IMR-90 (cell line): ENCODE measurements at regions not wholly inside any gene's neighbourhood (a gene's known extent, or its start where the extent isn't known, plus 50 kb on each side); places are given as distances from the start of the nearest gene placed in this dataset.

Experiments used
- ATAC-seq: fragments of 200-7000 bp; cut with Tn5 transposase; 2 replicates; pipeline ENCODE4 v1.9.1; 2020; ENCODE audit warnings: low read depth, mild to moderate bottlenecking, moderate library complexity
- BruUV-seq: library from RNA; stranded (reverse); fragments of 400-500 nt; replicated peaks from 2 replicates; lab custom pipeline; 2021; lab: Mats Ljungman, UMichigan
- CTCF ChIA-PET: fragments of 300-600 bp; formaldehyde crosslinking; extraction: SDS; loops from one replicate; lab custom pipeline; 2021; ENCODE audit warnings: antibody characterized with exemption; lab: Yijun Ruan, JAX
- POLR2A ChIA-PET: fragments of 300-600 bp; sonication (Branson Sonifier 250); formaldehyde crosslinking; loops from one replicate; lab custom pipeline; 2022; ENCODE audit warnings: antibody characterized with exemption; ENCODE audit not compliant: unreplicated experiment; lab: Charles Lee
- DNase-seq: peaks from one replicate; pipeline ENCODE4 v3.0.0; 2013
- H2AFZ ChIP-seq: replicated peaks from 2 replicates; pipeline ENCODE3; 2013; ENCODE audit warnings: low read length, mild to moderate bottlenecking; ENCODE audit not compliant: poor library complexity
- H2AK5ac ChIP-seq: 2 replicates; pipeline ENCODE4 v1.6.1; 2013; ENCODE audit warnings: low read depth, low read length, inconsistent platforms
- H2AK9ac ChIP-seq: replicated peaks from 2 replicates; pipeline ENCODE3; 2013; ENCODE audit warnings: mild to moderate bottlenecking, low read depth, low read length, moderate library complexity; ENCODE audit not compliant: poor library complexity
- H2BK120ac ChIP-seq: 2 replicates; pipeline ENCODE4 v1.6.1; 2013; ENCODE audit warnings: low read depth, low read length, inconsistent platforms
- H2BK15ac ChIP-seq: 3 replicates; pipeline ENCODE4 v1.6.1; 2013; ENCODE audit warnings: low read depth, low read length, inconsistent platforms
- H2BK20ac ChIP-seq: 2 replicates; pipeline ENCODE4 v1.6.1; 2013; ENCODE audit warnings: low read depth, mild to moderate bottlenecking, inconsistent platforms, low read length, moderate library complexity
- H2BK5ac ChIP-seq: 2 replicates; pipeline ENCODE4 v1.6.1; 2013; ENCODE audit warnings: mild to moderate bottlenecking, low read depth, low read length, inconsistent platforms; ENCODE audit not compliant: poor library complexity, severe bottlenecking
- H3K14ac ChIP-seq: replicated peaks from 2 replicates; pipeline ENCODE4 v1.6.1; 2013; ENCODE audit warnings: low read depth, low read length, inconsistent platforms
- H3K18ac ChIP-seq: 2 replicates; pipeline ENCODE4 v1.6.1; 2013; ENCODE audit warnings: low read depth, low read length, control low read depth
- H3K23ac ChIP-seq: 2 replicates; pipeline ENCODE4 v1.6.1; 2013; ENCODE audit warnings: low read depth, low read length, inconsistent platforms
- H3K27ac ChIP-seq: 2 replicates; pipeline ENCODE4 v1.5.1; 2013; ENCODE audit warnings: mild to moderate bottlenecking, control low read depth, low read length; ENCODE audit not compliant: insufficient read depth
- H3K27me3 ChIP-seq: 2 replicates; pipeline ENCODE4 v1.6.1; 2013; ENCODE audit warnings: low read length; ENCODE audit not compliant: control insufficient read depth, insufficient read depth
- H3K36me3 ChIP-seq: 2 replicates; pipeline ENCODE4 v1.6.1; 2013; ENCODE audit warnings: low read length, mixed read lengths; ENCODE audit not compliant: control insufficient read depth, insufficient read depth
- H3K4ac ChIP-seq: 2 replicates; pipeline ENCODE4 v1.6.1; 2013; ENCODE audit warnings: low read depth, low read length, inconsistent platforms
- H3K4me1 ChIP-seq: 2 replicates; pipeline ENCODE4 v1.6.1; 2013; ENCODE audit warnings: low read length, mixed read lengths; ENCODE audit not compliant: control insufficient read depth, insufficient read depth
- H3K4me2 ChIP-seq: 2 replicates; pipeline ENCODE4 v1.6.1; 2013; ENCODE audit warnings: low read depth, mild to moderate bottlenecking, control low read depth, low read length, moderate library complexity
- H3K4me3 ChIP-seq: 2 replicates; pipeline ENCODE4 v1.5.1; 2013; ENCODE audit warnings: low read depth, mild to moderate bottlenecking, control low read depth, low read length, moderate library complexity; ENCODE audit not compliant: insufficient read depth
- H3K56ac ChIP-seq: 2 replicates; pipeline ENCODE4 v1.6.1; 2013; ENCODE audit warnings: low read length, inconsistent platforms; ENCODE audit not compliant: insufficient read depth; ENCODE audit errors: extremely low read depth
- H3K79me1 ChIP-seq, 2 experiments: 2 replicates each; pipeline ENCODE4 v1.6.1; 2013; ENCODE audit warnings: low read length in 2 of 2, inconsistent platforms in 1 of 2, low read depth in 1 of 2
- H3K9ac ChIP-seq: 2 replicates; pipeline ENCODE4 v1.6.1; 2013; ENCODE audit warnings: low read depth, low read length, control low read depth
- H3K9me1 ChIP-seq: 2 replicates; pipeline ENCODE4 v1.6.1; 2013; ENCODE audit warnings: low read length, inconsistent platforms; ENCODE audit not compliant: insufficient read depth
- H3K9me3 ChIP-seq: 2 replicates; pipeline ENCODE4 v1.6.1; 2013; ENCODE audit warnings: low read length; ENCODE audit not compliant: control insufficient read depth, insufficient read depth
- H4K20me1 ChIP-seq: 2 replicates; pipeline ENCODE4 v1.6.1; 2013; ENCODE audit warnings: low read length, inconsistent platforms; ENCODE audit not compliant: insufficient read depth
- H4K5ac ChIP-seq: 2 replicates; pipeline ENCODE4 v1.6.1; 2013; ENCODE audit warnings: mild to moderate bottlenecking, low read depth, low read length, control low read depth
- H4K8ac ChIP-seq, 2 experiments: 2 replicates each; pipeline ENCODE4 v1.6.1; 2013; ENCODE audit warnings: low read depth in 2 of 2, low read length in 2 of 2, control low read depth in 1 of 2, inconsistent platforms in 1 of 2
- H4K91ac ChIP-seq: 2 replicates; pipeline ENCODE4 v1.6.1; 2013; ENCODE audit warnings: low read depth, low read length, inconsistent platforms; ENCODE audit not compliant: insufficient read depth
- BHLHE40 ChIP-seq: fragments of 150-350 bp; IDR thresholded peaks from 2 replicates; pipeline ENCODE4 v1.6.1; 2016; ENCODE audit warnings: mild to moderate bottlenecking, low read depth, low read length
- CEBPB ChIP-seq: IDR thresholded peaks from 2 replicates; pipeline ENCODE4 v1.6.1; 2012; ENCODE audit warnings: low read depth, low read length, improper control_type of control experiment
- CHD1 ChIP-seq: IDR thresholded peaks from 2 replicates; pipeline ENCODE4 v1.6.1; 2012; ENCODE audit warnings: low read depth, low read length, improper control_type of control experiment
- CTCF ChIP-seq: conservative IDR thresholded peaks from 2 replicates; pipeline ENCODE4 v1.5.1; 2012; ENCODE audit warnings: mild to moderate bottlenecking, low read depth, low read length, improper control_type of control experiment
- ELK1 ChIP-seq: fragments of 150-350 bp; IDR thresholded peaks from 2 replicates; pipeline ENCODE4 v1.6.1; 2016; ENCODE audit warnings: low read depth, mild to moderate bottlenecking, low read length, moderate library complexity, borderline replicate concordance
- FOS ChIP-seq: fragments of 150-350 bp; IDR thresholded peaks from 2 replicates; pipeline ENCODE4 v1.6.1; 2016; ENCODE audit warnings: low read depth, low read length
- MAFK ChIP-seq: IDR thresholded peaks from 2 replicates; pipeline ENCODE4 v1.6.1; 2012; ENCODE audit warnings: low read depth, low read length, improper control_type of control experiment
- MAZ ChIP-seq: IDR thresholded peaks from 2 replicates; pipeline ENCODE4 v1.6.1; 2012; ENCODE audit warnings: low read depth, mild to moderate bottlenecking, low read length, improper control_type of control experiment, moderate library complexity, borderline replicate concordance
- MXI1 ChIP-seq: IDR thresholded peaks from 2 replicates; pipeline ENCODE4 v1.6.1; 2012; ENCODE audit warnings: low read depth, mild to moderate bottlenecking, low read length, moderate library complexity, borderline replicate concordance
- NFE2L2 ChIP-seq: fragments of 150-350 bp; IDR thresholded peaks from 2 replicates; pipeline ENCODE4 v1.6.1; 2016; ENCODE audit warnings: low read depth, mild to moderate bottlenecking, low read length
- POLR2A ChIP-seq: IDR thresholded peaks from 2 replicates; pipeline ENCODE4 v1.6.1; 2012; ENCODE audit warnings: mild to moderate bottlenecking, low read depth, low read length
- RAD21 ChIP-seq: IDR thresholded peaks from 2 replicates; pipeline ENCODE4 v1.6.1; 2012; ENCODE audit warnings: low read length, improper control_type of control experiment
- RCOR1 ChIP-seq: IDR thresholded peaks from 2 replicates; pipeline ENCODE4 v1.6.1; 2012; ENCODE audit warnings: mild to moderate bottlenecking, low read length, improper control_type of control experiment; ENCODE audit not compliant: insufficient replicate concordance
- RFX5 ChIP-seq: IDR thresholded peaks from 2 replicates; pipeline ENCODE4 v1.8.0; 2012; ENCODE audit warnings: low read depth, mild to moderate bottlenecking, low read length, moderate library complexity
- SMC3 ChIP-seq: fragments of 150-350 bp; IDR thresholded peaks from 2 replicates; pipeline ENCODE4 v1.6.1; 2016; ENCODE audit warnings: low read depth, mild to moderate bottlenecking, antibody characterized with exemption, low read length, moderate library complexity
- USF2 ChIP-seq: fragments of 150-350 bp; IDR thresholded peaks from 2 replicates; pipeline ENCODE4 v1.6.1; 2017; ENCODE audit warnings: mild to moderate bottlenecking, antibody characterized with exemption, low read length, low read depth
- WGBS, 2 experiments: methylation state at CpG; one replicate each; pipeline versions ENCODE4 v1.1.5 to v1.1.7; 2013; ENCODE audit warnings: missing lambda C conversion rate in 2 of 2; ENCODE audit not compliant: insufficient read length in 1 of 2; ENCODE audit errors: extremely low coverage in 2 of 2; 5-methylcytosine and 5-hydroxymethylcytosine counted together
- dilution Hi-C: fragments of 300-500 bp; cut with HindIII; formaldehyde crosslinking; loops from one replicate; pipeline ENCODE4 v1.14.3; 2018; ENCODE audit warnings: low sequenced_read_pairs; ENCODE audit not compliant: unreplicated experiment
- in situ Hi-C: fragments of 300-500 bp; cut with MboI; formaldehyde crosslinking; loops from 3 replicates; pipeline ENCODE4 v1.14.3; 2019; ENCODE audit warnings: low sequenced_read_pairs, inconsistent platforms, mixed read lengths
- intact Hi-C: fragments of 100-400 bp; cut with micrococcal nuclease; formaldehyde crosslinking; loops from 2 replicates; pipeline ENCODE4 v1.10.0; 2022

GRCh38 chr11:103851166-103851651, 185.2 kb upstream of the DDI1 start:
- Histone ChIP-seq H3K36me3 (no peaks in the 10 kb centered on the region), H4K91ac (no peak overlapping the region; the same call in 1 of the 2 replicates), H3K9ac (no peak overlapping the region; the same call in 1 of the 2 replicates), H2BK120ac (peak overlapping the region; percentile 31), H3K4me2 (peak overlapping the region; percentile 64), H3K14ac (peak overlapping the region; percentile 13; the same call in 1 of the 2 replicates), H3K56ac (0 out of 2 replicates have a peak overlapping the region, but pooled peaks have one; percentile 10), H2BK20ac (peak overlapping the region; percentile 34), H3K79me1 (no peaks in the 10 kb centered on the region), H3K27ac (peak overlapping the region; percentile 67; the same call in 1 of the 2 replicates), H3K23ac (no peak overlapping the region), H4K5ac (peak overlapping the region; percentile 36; the same call in 1 of the 2 replicates), H2BK15ac (no peak overlapping the region), H2AK9ac (no peak overlapping the region), H2AK5ac (peak overlapping the region; percentile 46; the same call in 1 of the 2 replicates), H3K18ac (peak overlapping the region; percentile 50; the same call in 1 of the 2 replicates), H3K9me1 (no peaks in the 10 kb centered on the region), H3K4me3 (no peak overlapping the region), H4K20me1 (no peaks in the 10 kb centered on the region), H3K27me3 (no peaks in the 10 kb centered on the region), H3K9me3 (no peaks in the 10 kb centered on the region), H4K8ac (peak overlapping the region in 1 of 2 experiments; percentile 41; a peak in 2 of 4 replicates), H2BK5ac (no peak overlapping the region), H2AFZ (no peak overlapping the region), H3K4me1 (peaks cover 4% of the 10 kb centered on the region), H3K4ac (peak overlapping the region; percentile 2; the same call in 1 of the 2 replicates)
- POLR2A ChIA-PET, result no interaction called here
- no TSS peak for BruUV-seq
- intact Hi-C loops (no loop called here), in situ Hi-C loops (no loop called here), dilution Hi-C loops (no loop called here)
- DNase-seq, result peak; percentile 69
- peak; percentile 77 for ATAC-seq
- CTCF ChIA-PET, result no interaction called here
- no CpG with 5 or more reads among the region's 3 CpGs for WGBS, 2 experiments
- no peak for TF ChIP-seq NFE2L2
- TF ChIP-seq POLR2A, result no peak
- no peak for TF ChIP-seq CHD1
- no peak for TF ChIP-seq BHLHE40
- TF ChIP-seq RCOR1, result no peak
- TF ChIP-seq USF2, result no peak
- TF ChIP-seq RAD21, result no peak
- TF ChIP-seq CEBPB, result no peak
- TF ChIP-seq SMC3, result no peak
- no peak for TF ChIP-seq ELK1
- no peak for TF ChIP-seq FOS
- TF ChIP-seq MAZ, result no peak
- no peak for TF ChIP-seq RFX5
- no peak for TF ChIP-seq MAFK
- no peak for TF ChIP-seq MXI1
- TF ChIP-seq CTCF, result no peak
